K562 (cell line): ENCODE measurements at regions not wholly inside any gene's neighbourhood (a gene's known extent, or its start where the extent isn't known, plus 50 kb on each side); places are given as distances from the start of the nearest gene placed in this dataset.

ENCODE experiments used
- MED1 ChIP-seq: sonication (generic); formaldehyde crosslinking; IDR thresholded peaks from 2 replicates; pipeline ENCODE4 v1.8.1; 2023; ENCODE audit warnings: missing genetic modification reagents, borderline replicate concordance
- PHF20 ChIP-seq: fragments of 450-650 bp; IDR thresholded peaks from 2 replicates; pipeline ENCODE4 v1.6.1; 2018; ENCODE audit not compliant: partially characterized antibody
- THAP7 ChIP-seq: fragments of 250-450 bp; sonication (Bioruptor Pico); IDR thresholded peaks from 2 replicates; pipeline ENCODE4 v1.5.0; 2021
- YY1 ChIP-seq, 3 experiments: IDR thresholded peaks; 2 replicates each; pipeline ENCODE4 v1.6.1; 2011; ENCODE audit warnings: low read length in 2 of 3, mild to moderate bottlenecking in 2 of 3, moderate library complexity in 2 of 3, borderline replicate concordance in 1 of 3, control low read depth in 1 of 3, low read depth in 1 of 3; ENCODE audit not compliant: insufficient read depth in 3 of 3, insufficient replicate concordance in 2 of 3, control insufficient read depth in 1 of 3, insufficient read length in 1 of 3; ENCODE audit errors: extremely low read depth in 1 of 3
- ZNF143 ChIP-seq: sonication (generic); formaldehyde crosslinking; IDR thresholded peaks from 2 replicates; pipeline ENCODE4 v1.9.0; 2022; ENCODE audit warnings: mild to moderate bottlenecking, missing genetic modification reagents
- ZNF224 ChIP-seq: sonication (generic); formaldehyde crosslinking; IDR thresholded peaks from 2 replicates; pipeline ENCODE4 v1.8.0; 2022; ENCODE audit warnings: mild to moderate bottlenecking, missing genetic modification reagents
- TF ChIP-seq, protein P1 (sequence below), 3 experiments: IDR thresholded peaks in 2 of 3; conservative IDR thresholded peaks in 1 of 3; 2 replicates each; pipeline ENCODE4 v1.5.1; 2011 to 2012; ENCODE audit warnings: low read length in 3 of 3, mild to moderate bottlenecking in 3 of 3, control low read depth in 2 of 3, improper control_type of control experiment in 1 of 3, inconsistent platforms in 1 of 3, low read depth in 1 of 3, mixed read lengths in 1 of 3, moderate library complexity in 1 of 3; ENCODE audit not compliant: insufficient read depth in 2 of 3
- TF ChIP-seq, protein P2 (sequence below): fragments of 450-650 bp; IDR thresholded peaks from 2 replicates; pipeline ENCODE4 v1.7.1; 2018; ENCODE audit warnings: mild to moderate bottlenecking, low read depth; ENCODE audit not compliant: partially characterized antibody

- no peak for TF ChIP-seq THAP7
- no peak for TF ChIP-seq MED1 (CRISPR knock-in tag)
- no peak for TF ChIP-seq PHF20
- no peak for TF ChIP-seq ZNF143 (CRISPR knock-in tag)
- no peak for TF ChIP-seq YY1 (IDR thresholded peaks at IDR 0.05; ENCODE audit: borderline replicate concordance in 1 of 3, control insufficient read depth in 1 of 3, extremely low read depth in 1 of 3, insufficient read depth in 3 of 3, insufficient read length in 1 of 3, insufficient replicate concordance in 2 of 3, low read depth in 1 of 3, low read length in 2 of 3)
- no peak for TF ChIP-seq ZNF224 (CRISPR knock-in tag)
- TF ChIP-seq, protein P1, sequence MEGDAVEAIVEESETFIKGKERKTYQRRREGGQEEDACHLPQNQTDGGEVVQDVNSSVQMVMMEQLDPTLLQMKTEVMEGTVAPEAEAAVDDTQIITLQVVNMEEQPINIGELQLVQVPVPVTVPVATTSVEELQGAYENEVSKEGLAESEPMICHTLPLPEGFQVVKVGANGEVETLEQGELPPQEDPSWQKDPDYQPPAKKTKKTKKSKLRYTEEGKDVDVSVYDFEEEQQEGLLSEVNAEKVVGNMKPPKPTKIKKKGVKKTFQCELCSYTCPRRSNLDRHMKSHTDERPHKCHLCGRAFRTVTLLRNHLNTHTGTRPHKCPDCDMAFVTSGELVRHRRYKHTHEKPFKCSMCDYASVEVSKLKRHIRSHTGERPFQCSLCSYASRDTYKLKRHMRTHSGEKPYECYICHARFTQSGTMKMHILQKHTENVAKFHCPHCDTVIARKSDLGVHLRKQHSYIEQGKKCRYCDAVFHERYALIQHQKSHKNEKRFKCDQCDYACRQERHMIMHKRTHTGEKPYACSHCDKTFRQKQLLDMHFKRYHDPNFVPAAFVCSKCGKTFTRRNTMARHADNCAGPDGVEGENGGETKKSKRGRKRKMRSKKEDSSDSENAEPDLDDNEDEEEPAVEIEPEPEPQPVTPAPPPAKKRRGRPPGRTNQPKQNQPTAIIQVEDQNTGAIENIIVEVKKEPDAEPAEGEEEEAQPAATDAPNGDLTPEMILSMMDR (IDR thresholded peaks at IDR 0.05 in 2 of 3, conservative IDR thresholded peaks at IDR 0.05 in 1 of 3; ENCODE audit: insufficient read depth in 2 of 3, low read depth in 1 of 3, low read length in 3 of 3): no peak
- TF ChIP-seq, protein P2, sequence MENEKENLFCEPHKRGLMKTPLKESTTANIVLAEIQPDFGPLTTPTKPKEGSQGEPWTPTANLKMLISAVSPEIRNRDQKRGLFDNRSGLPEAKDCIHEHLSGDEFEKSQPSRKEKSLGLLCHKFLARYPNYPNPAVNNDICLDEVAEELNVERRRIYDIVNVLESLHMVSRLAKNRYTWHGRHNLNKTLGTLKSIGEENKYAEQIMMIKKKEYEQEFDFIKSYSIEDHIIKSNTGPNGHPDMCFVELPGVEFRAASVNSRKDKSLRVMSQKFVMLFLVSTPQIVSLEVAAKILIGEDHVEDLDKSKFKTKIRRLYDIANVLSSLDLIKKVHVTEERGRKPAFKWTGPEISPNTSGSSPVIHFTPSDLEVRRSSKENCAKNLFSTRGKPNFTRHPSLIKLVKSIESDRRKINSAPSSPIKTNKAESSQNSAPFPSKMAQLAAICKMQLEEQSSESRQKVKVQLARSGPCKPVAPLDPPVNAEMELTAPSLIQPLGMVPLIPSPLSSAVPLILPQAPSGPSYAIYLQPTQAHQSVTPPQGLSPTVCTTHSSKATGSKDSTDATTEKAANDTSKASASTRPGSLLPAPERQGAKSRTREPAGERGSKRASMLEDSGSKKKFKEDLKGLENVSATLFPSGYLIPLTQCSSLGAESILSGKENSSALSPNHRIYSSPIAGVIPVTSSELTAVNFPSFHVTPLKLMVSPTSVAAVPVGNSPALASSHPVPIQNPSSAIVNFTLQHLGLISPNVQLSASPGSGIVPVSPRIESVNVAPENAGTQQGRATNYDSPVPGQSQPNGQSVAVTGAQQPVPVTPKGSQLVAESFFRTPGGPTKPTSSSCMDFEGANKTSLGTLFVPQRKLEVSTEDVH: no peak
Measured at GRCh38 chr9:115924669-115924987, 229.0 kb upstream of the PAPPA start.
